ENCODE measurements at regions not wholly inside any gene's neighbourhood (a gene's known extent, or its start where the extent isn't known, plus 50 kb on each side); places are given as distances from the start of the nearest gene placed in this dataset.
"Not testable (repeated sequence)": the region's sequence is repeated elsewhere in the genome, so short reads cannot be mapped to it uniquely, and the experiment has no call there.

- TF ChIP-seq, protein P1, sequence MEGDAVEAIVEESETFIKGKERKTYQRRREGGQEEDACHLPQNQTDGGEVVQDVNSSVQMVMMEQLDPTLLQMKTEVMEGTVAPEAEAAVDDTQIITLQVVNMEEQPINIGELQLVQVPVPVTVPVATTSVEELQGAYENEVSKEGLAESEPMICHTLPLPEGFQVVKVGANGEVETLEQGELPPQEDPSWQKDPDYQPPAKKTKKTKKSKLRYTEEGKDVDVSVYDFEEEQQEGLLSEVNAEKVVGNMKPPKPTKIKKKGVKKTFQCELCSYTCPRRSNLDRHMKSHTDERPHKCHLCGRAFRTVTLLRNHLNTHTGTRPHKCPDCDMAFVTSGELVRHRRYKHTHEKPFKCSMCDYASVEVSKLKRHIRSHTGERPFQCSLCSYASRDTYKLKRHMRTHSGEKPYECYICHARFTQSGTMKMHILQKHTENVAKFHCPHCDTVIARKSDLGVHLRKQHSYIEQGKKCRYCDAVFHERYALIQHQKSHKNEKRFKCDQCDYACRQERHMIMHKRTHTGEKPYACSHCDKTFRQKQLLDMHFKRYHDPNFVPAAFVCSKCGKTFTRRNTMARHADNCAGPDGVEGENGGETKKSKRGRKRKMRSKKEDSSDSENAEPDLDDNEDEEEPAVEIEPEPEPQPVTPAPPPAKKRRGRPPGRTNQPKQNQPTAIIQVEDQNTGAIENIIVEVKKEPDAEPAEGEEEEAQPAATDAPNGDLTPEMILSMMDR (IDR thresholded peaks at IDR 0.05; ENCODE audit: extremely low read depth, insufficient read depth, missing control alignments) = no peak
- in situ Hi-C loops (cut with MboI; ENCODE audit: low pct_unique_long_range_greater_than_20kb, low sequenced_read_pairs, unreplicated experiment) = no loop called here
- DNase-seq (ENCODE audit: low spot score) = no peak
These were observed 84.7 kb upstream of the RIOK2 start for GRCh38 chr5:97267767-97268166.

- TF ChIP-seq, protein P1 (IDR thresholded peaks at IDR 0.05; ENCODE audit: extremely low read depth, insufficient read depth, missing control alignments) = no peak
- DNase-seq (ENCODE audit: low spot score) = no peak
- in situ Hi-C loops (cut with MboI; ENCODE audit: low pct_unique_long_range_greater_than_20kb, low sequenced_read_pairs, unreplicated experiment) = no loop called here
These were observed 93.5 kb upstream of the RIOK2 start for GRCh38 chr5:97276474-97277120.

DNA sequence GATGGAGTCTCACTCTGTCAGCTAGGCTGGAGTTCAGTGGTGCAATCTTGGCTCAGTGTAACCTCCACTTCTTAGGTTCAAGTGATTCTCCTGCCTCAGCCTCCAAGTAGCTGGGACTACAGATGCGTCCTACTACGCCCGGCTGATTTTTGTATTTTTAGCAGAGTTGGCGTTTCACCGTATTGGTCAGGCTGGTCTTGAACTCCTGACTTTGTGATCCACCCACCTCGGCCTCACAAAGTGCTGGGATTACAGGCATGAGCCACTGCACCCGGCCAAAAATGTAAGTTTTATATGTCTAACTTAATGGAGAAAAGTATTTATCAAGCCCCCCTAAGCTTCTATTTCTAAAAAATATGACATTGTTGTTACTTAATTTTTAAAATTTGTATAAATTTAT, 98.2 kb upstream of the RIOK2 start:
- in situ Hi-C loops (cut with MboI; ENCODE audit: low pct_unique_long_range_greater_than_20kb, low sequenced_read_pairs, unreplicated experiment) = no loop called here
- TF ChIP-seq, protein P1 (IDR thresholded peaks at IDR 0.05; ENCODE audit: extremely low read depth, insufficient read depth, missing control alignments) = no peak
- DNase-seq (ENCODE audit: low spot score) = no peak

GRCh38 chr5:97297063-97297703, 114.1 kb upstream of the RIOK2 start:
- peak; percentile 53 for DNase-seq (ENCODE audit: low spot score)
- in situ Hi-C loops (cut with MboI; ENCODE audit: low pct_unique_long_range_greater_than_20kb, low sequenced_read_pairs, unreplicated experiment) = no loop called here
- TF ChIP-seq, protein P1 (IDR thresholded peaks at IDR 0.05; ENCODE audit: extremely low read depth, insufficient read depth, missing control alignments) = peak; percentile 52

DNA sequence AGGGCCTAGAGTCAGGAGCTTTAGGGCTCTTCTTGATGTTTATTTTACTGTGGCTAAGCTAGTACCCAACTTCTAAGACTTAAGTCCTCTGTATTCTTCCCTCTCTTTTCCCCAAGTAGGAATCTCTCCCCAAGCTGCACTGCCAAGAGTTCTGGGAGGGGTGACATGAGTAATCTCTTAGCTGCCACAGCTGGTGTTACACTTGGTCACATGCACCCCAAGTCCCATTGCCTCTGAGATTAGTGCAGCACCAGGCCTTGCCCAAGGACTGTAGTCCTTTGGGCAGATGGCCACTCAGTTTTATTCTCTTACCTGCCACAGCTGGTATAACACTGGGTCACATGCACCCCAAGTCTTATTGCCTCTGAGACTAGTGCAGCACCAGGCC, 114.7 kb upstream of the RIOK2 start:
- in situ Hi-C loops (cut with MboI; ENCODE audit: low pct_unique_long_range_greater_than_20kb, low sequenced_read_pairs, unreplicated experiment) = no loop called here
- TF ChIP-seq, protein P1 (IDR thresholded peaks at IDR 0.05; ENCODE audit: extremely low read depth, insufficient read depth, missing control alignments) = no peak
- DNase-seq (ENCODE audit: low spot score) = no peak

GRCh38 chr5:97301181-97301580, 118.1 kb upstream of the RIOK2 start:
- in situ Hi-C loops (cut with MboI; ENCODE audit: low pct_unique_long_range_greater_than_20kb, low sequenced_read_pairs, unreplicated experiment); DNase-seq (ENCODE audit: low spot score): not testable (repeated sequence)

- no peak for DNase-seq (ENCODE audit: low spot score)
- in situ Hi-C loops (cut with MboI; ENCODE audit: low pct_unique_long_range_greater_than_20kb, low sequenced_read_pairs, unreplicated experiment) = no loop called here
- TF ChIP-seq, protein P1 (IDR thresholded peaks at IDR 0.05; ENCODE audit: extremely low read depth, insufficient read depth, missing control alignments) = no peak
These were observed 155.7 kb upstream of the RIOK2 start for GRCh38 chr5:97338729-97339128.

Measured in GM13977 (cell line).